Osteocyte (in vitro differentiated cells): ENCODE measurements at regions not wholly inside any gene's neighbourhood (a gene's known extent, or its start where the extent isn't known, plus 50 kb on each side); places are given as distances from the start of the nearest gene placed in this dataset.

Source experiments
- DNase-seq: peaks from one replicate; pipeline ENCODE4 v3.0.0; 2021; ENCODE audit warnings: mixed read lengths; ENCODE audit not compliant: unreplicated experiment; ENCODE audit errors: extremely low spot score
- H3K27ac Mint-ChIP-seq: one replicate; pipeline ENCODE4 v1.8.0; 2021; ENCODE audit warnings: mild to moderate bottlenecking, mixed read lengths; ENCODE audit not compliant: unreplicated experiment
- H3K27me3 Mint-ChIP-seq: one replicate; pipeline ENCODE4 v1.8.0; 2021; ENCODE audit warnings: mixed read lengths; ENCODE audit not compliant: unreplicated experiment
- H3K36me3 Mint-ChIP-seq: one replicate; pipeline ENCODE4 v1.8.0; 2021; ENCODE audit warnings: mixed read lengths; ENCODE audit not compliant: unreplicated experiment
- H3K4me1 Mint-ChIP-seq: one replicate; pipeline ENCODE4 v1.8.0; 2021; ENCODE audit warnings: mixed read lengths; ENCODE audit not compliant: unreplicated experiment
- H3K4me3 Mint-ChIP-seq: one replicate; pipeline ENCODE4 v1.8.0; 2021; ENCODE audit warnings: mild to moderate bottlenecking, moderate library complexity, mixed read lengths; ENCODE audit not compliant: unreplicated experiment
- H3K9me3 Mint-ChIP-seq: one replicate; pipeline ENCODE4 v1.8.0; 2021; ENCODE audit warnings: mixed read lengths; ENCODE audit not compliant: unreplicated experiment
- CTCF ChIP-seq: fragments of 200-600 bp; sonication (generic); IDR thresholded peaks from 2 replicates; pipeline ENCODE4 v1.5.0; 2021; ENCODE audit warnings: antibody characterized with exemption, mild to moderate bottlenecking, moderate library complexity

DNA sequence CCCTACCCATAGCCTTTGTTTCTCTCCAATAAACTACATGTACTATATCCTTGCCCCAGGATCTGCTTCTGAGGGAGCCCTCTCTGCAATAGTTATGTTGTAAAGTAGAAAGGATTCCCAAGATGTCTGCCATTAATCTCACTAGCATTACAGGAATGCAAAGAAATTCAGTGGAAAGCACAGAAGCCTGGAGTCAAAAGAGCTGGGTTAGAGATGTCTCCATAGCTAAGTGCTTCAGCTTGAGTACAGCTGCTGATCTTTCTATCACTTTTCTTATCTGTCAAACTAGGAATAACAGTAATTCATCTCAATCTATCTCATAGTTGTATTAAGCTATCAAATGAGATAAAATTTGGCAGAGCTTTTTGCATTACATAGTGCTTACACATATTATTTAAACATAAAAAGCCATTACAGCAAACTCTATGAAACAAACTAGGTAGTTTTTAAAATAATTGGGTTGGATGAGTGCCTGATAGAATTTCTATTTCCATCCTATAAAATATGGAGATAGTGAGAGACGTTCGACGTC lies 799.5 kb upstream of the SEMA6D start:
- TF ChIP-seq CTCF = no peak
- H3K4me3 Mint-ChIP-seq = no peak overlapping the region
- H3K9me3 Mint-ChIP-seq = peaks cover 5% of the 10 kb centered on the region

DNA sequence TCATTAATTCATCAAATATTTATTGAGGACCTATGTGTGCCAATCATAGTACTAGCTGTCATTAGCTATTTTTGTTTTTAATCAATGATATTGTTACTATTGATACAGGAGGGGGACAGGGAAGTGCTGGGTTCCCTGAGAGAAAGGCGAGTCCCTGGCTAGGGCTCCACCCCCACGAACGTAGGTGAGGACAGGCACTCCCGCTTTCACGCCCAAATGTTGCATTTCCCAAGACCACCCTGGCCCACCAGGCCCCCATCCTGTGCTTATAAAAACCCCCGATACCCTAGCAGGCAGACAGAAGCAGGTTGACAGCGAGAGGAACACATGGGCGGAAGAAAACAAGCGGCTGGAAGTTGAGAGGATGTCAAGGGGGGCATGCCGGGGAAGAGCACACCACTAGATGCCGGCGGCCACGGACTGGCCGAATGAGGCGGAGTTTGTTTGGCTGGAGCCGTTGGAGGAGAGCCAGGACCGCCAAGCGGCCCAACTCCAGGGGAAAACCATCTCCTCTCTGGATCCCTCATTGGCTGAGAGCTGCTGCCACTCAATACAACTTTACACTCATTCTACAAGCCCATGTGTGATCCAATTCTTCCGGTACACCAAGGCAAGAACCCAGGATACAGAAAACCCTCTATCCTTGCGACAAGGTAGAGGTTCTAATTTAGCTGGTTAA lies 798.7 kb upstream of the SEMA6D start:
- Mint-ChIP-seq H3K27ac (no peak overlapping the region), H3K9me3 (peaks cover under 1% of the 10 kb centered on the region), H3K27me3 (no peaks in the 10 kb centered on the region), H3K4me1 (no peaks in the 10 kb centered on the region), H3K36me3 (no peaks in the 10 kb centered on the region), H3K4me3 (no peak overlapping the region)
- no peak for DNase-seq
- no peak for TF ChIP-seq CTCF

More for the DNA sequence above, 799.5 kb upstream of the SEMA6D start:
- Mint-ChIP-seq H3K4me1 (no peaks in the 10 kb centered on the region), H3K27ac (no peak overlapping the region), H3K27me3 (no peaks in the 10 kb centered on the region), H3K36me3 (no peaks in the 10 kb centered on the region)
- DNase-seq = no peak

GRCh38 chr15:46921891-46922290 lies 795.4 kb upstream of the SEMA6D start:
- Mint-ChIP-seq H3K4me3 (no peak overlapping the region), H3K36me3 (no peaks in the 10 kb centered on the region), H3K27me3 (no peaks in the 10 kb centered on the region), H3K4me1 (no peaks in the 10 kb centered on the region), H3K9me3 (no peaks in the 10 kb centered on the region), H3K27ac (no peak overlapping the region)
- TF ChIP-seq CTCF = no peak
- no peak for DNase-seq

DNA sequence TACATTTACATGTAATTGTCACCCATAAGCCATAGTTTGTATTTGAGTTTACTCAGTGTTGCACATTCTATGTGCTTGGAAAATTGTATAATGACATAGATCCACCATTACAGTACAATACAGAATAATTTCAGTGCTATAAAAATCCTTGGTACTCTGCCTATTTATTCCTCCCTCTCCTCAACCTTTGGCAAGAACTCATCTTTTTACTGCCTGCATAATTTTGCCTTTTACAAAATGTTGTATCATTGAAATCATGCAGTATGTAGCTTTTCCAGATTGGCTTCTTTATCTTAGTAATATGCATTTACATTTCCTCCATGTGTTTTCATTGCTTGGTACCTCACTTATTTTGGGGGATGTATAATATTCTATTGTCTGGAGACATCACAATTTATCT lies 786.9 kb upstream of the SEMA6D start:
- H3K27ac Mint-ChIP-seq = no peak overlapping the region
- DNase-seq = no peak
- TF ChIP-seq CTCF = no peak
- no peaks in the 10 kb centered on the region for H3K9me3 Mint-ChIP-seq
- no peaks in the 10 kb centered on the region for H3K27me3 Mint-ChIP-seq
- H3K4me3 Mint-ChIP-seq = no peak overlapping the region
- no peaks in the 10 kb centered on the region for H3K36me3 Mint-ChIP-seq
- H3K4me1 Mint-ChIP-seq = no peaks in the 10 kb centered on the region

- Mint-ChIP-seq H3K4me3 (no peak overlapping the region), H3K27ac (no peak overlapping the region), H3K27me3 (no peaks in the 10 kb centered on the region), H3K36me3 (no peaks in the 10 kb centered on the region), H3K4me1 (no peaks in the 10 kb centered on the region), H3K9me3 (no peaks in the 10 kb centered on the region)
- no peak for DNase-seq
- no peak for TF ChIP-seq CTCF
Measured at GRCh38 chr15:46933332-46933731, 784.0 kb upstream of the SEMA6D start.
